Spleen (tissue), 11 donors: ENCODE measurements at regions not wholly inside any gene's neighbourhood (a gene's known extent, or its start where the extent isn't known, plus 50 kb on each side); places are given as distances from the start of the nearest gene placed in this dataset.

ENCODE experiments used
- DNase-seq: peaks from one replicate; pipeline ENCODE4 v3.0.0-alpha.2; 2020
- H3K27ac ChIP-seq, 8 donors: fragments of 200-600 bp; sonication (generic) in 7 of 8; 1 replicate in 4 of 8; 2 replicates in 4 of 8; pipeline versions ENCODE4 v1.5.0 to v1.8.0; 2016 to 2021; ENCODE audit warnings: inconsistent platforms in 4 of 8, mild to moderate bottlenecking in 4 of 8, moderate library complexity in 1 of 8
- H3K27me3 ChIP-seq, 7 donors: fragments of 200-600 bp; sonication (generic) in 6 of 7; replicated peaks in 1 of 7; 1 replicate in 4 of 7; 2 replicates in 3 of 7; pipeline versions ENCODE4 v1.5.0 to v1.8.0; 2016 to 2021; ENCODE audit warnings: inconsistent platforms in 3 of 7, mild to moderate bottlenecking in 1 of 7
- H3K36me3 ChIP-seq, 6 donors: fragments of 200-600 bp; sonication (generic) in 5 of 6; 1 replicate in 4 of 6; 2 replicates in 2 of 6; pipeline versions ENCODE4 v1.5.0 to v1.8.0; 2016 to 2021; ENCODE audit warnings: inconsistent platforms in 2 of 6
- H3K4me1 ChIP-seq, 6 donors: fragments of 200-600 bp; sonication (generic) in 5 of 6; 1 replicate in 3 of 6; 2 replicates in 3 of 6; pipeline versions ENCODE4 v1.5.0 to v1.8.0; 2016 to 2021; ENCODE audit warnings: inconsistent platforms in 3 of 6
- H3K4me3 ChIP-seq, 8 donors: fragments of 200-600 bp; sonication (generic) in 7 of 8; 1 replicate in 4 of 8; 2 replicates in 4 of 8; pipeline versions ENCODE4 v1.5.0 to v1.8.0; 2016 to 2021; ENCODE audit warnings: inconsistent platforms in 4 of 8, mild to moderate bottlenecking in 4 of 8, moderate library complexity in 2 of 8
- H3K9me3 ChIP-seq, 8 donors: fragments of 200-600 bp; sonication (generic) in 7 of 8; 1 replicate in 4 of 8; 2 replicates in 4 of 8; pipeline versions ENCODE4 v1.5.0 to v1.8.0; 2016 to 2021; ENCODE audit warnings: inconsistent platforms in 4 of 8
- POLR2A ChIP-seq, 3 donors: fragments of 450-650 bp; IDR thresholded peaks; one replicate each; pipeline ENCODE4 v1.5.1; 2017; ENCODE audit warnings: antibody characterized with exemption in 3 of 3, mild to moderate bottlenecking in 1 of 3
- POLR2AphosphoS5 ChIP-seq, 3 donors: sonication (generic); formaldehyde crosslinking; IDR thresholded peaks; one replicate each; pipeline ENCODE4 v1.5.1; 2017; ENCODE audit warnings: antibody characterized with exemption in 3 of 3
- WGBS, 5 donors: extraction: QIAGEN DNeasy Blood & Tissue Kit in 3 of 5; methylation state at CpG; one replicate each; pipeline versions ENCODE4 v1.1.5 to v1.1.7; 2013 to 2018; 5-methylcytosine and 5-hydroxymethylcytosine counted together
- intact Hi-C: fragments of 100-400 bp; cut with DNase I; formaldehyde crosslinking; loops from one replicate; pipeline ENCODE4 v1.15.0; 2023; ENCODE audit warnings: low total_unique reads
- TF ChIP-seq, protein P1 (sequence below), 11 experiments: fragments of 200-600 bp in 7 of 11; fragments of 450-650 bp in 4 of 11; sonication (generic) in 4 of 11; IDR thresholded peaks in 8 of 11; conservative IDR thresholded peaks in 3 of 11; 1 replicate in 7 of 11; 2 replicates in 4 of 11; pipeline versions ENCODE4 v1.4.0 to v1.8.0; 2016 to 2021; ENCODE audit warnings: antibody characterized with exemption in 11 of 11, inconsistent platforms in 4 of 11, mild to moderate bottlenecking in 1 of 11
- donor health status: healthy with polysubstance abuse.
- donor health status: DM: no; HTN: no; CAD: no; lungs with moderate emphysema.
- donor health status: DM: no; HTN: no; CAD: no.
- donor health status: Bipolar disorder and iron deficiency.
- donor health status: healthy.
- donor health status: DM: no; HTN: no; CAD: no.
- donor health status: DM: yes; HTN: yes; CAD: no.

DNA sequence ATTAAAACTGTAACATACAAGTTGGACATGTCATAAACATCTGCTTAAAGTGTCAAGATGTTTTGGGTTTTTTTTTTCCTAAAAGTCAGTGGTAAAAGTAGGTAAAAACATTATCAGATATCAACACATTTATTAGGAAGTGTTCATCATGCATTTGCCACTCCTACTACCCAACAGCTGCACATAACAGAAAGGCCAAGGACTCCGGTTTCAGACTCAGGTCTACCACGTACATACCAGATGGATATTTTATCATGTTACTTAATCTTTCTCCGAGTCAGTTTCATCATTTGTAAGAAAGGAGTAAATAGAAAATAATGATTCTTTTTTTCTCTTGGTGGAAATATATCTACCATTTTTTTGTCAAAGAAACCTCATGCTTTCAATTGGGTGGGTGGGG, 192.3 kb downstream of the UBE2E3 start:
- WGBS, 5 donors, result 79 to 87% (median 86%) methylated on average over 3 of the region's 3 CpGs
- Histone ChIP-seq H3K9me3 (peaks cover 0 to 6% (median 0%) of the 10 kb centered on the region in 8 donors), H3K27ac (no peak overlapping the region), H3K4me1 (no peaks in the 10 kb centered on the region), H3K27me3 (no peaks in the 10 kb centered on the region), H3K4me3 (no peak overlapping the region), H3K36me3 (no peaks in the 10 kb centered on the region)
- intact Hi-C loops, result no loop called here
- TF ChIP-seq POLR2A (IDR thresholded peaks at IDR 0.05), result no peak
- no peak for TF ChIP-seq POLR2AphosphoS5 (IDR thresholded peaks at IDR 0.05)
- TF ChIP-seq, protein P1, sequence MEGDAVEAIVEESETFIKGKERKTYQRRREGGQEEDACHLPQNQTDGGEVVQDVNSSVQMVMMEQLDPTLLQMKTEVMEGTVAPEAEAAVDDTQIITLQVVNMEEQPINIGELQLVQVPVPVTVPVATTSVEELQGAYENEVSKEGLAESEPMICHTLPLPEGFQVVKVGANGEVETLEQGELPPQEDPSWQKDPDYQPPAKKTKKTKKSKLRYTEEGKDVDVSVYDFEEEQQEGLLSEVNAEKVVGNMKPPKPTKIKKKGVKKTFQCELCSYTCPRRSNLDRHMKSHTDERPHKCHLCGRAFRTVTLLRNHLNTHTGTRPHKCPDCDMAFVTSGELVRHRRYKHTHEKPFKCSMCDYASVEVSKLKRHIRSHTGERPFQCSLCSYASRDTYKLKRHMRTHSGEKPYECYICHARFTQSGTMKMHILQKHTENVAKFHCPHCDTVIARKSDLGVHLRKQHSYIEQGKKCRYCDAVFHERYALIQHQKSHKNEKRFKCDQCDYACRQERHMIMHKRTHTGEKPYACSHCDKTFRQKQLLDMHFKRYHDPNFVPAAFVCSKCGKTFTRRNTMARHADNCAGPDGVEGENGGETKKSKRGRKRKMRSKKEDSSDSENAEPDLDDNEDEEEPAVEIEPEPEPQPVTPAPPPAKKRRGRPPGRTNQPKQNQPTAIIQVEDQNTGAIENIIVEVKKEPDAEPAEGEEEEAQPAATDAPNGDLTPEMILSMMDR (IDR thresholded peaks at IDR 0.05 in 8 of 11, conservative IDR thresholded peaks at IDR 0.05 in 3 of 11), result no peak
- DNase-seq, result no peak

DNA sequence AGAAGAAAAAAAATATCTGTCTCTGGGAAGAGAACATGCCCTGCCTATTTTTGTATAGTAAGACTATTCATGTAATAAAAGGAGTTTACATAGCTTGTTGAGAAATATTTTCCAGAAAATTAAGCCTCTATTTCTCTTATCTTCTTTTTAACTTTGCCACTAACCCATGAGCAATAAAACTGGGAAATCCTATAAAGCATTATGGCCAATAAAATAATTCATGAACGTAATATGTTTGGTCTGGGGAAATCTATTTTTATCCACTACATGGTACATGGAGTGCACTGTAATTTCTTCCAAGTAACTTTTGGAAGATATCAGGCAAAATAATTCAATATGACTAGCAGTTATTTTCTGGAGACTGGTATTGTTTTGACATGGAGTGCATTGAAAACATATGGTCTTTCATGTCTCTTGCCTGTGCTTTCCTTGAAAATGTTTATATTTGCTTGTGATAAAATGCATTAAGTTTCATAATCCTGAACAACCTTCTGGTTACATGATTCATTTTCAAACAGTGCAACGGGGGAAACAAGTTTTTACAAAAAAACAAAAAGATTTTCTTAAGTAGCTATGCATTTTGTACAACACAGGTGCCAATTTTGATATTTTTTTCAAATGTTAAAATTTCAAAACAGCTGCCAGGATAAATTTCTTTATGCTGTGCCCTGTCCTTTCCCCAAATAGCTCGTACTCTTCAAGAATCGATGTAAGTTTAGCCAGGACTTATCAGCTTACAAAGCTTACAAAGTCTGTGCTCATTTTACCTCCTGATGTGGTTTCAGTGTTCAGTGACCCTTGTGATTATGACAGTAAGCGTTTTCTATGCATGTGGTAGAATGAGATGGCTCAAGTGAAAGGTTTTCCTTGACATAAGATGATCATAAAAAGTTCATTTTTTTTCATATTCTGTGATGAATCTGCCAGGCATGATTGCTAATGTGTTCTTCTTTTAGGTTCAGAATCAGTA, 194.5 kb downstream of the UBE2E3 start:
- Histone ChIP-seq H3K4me1 (no peaks in the 10 kb centered on the region), H3K4me3 (no peak overlapping the region), H3K36me3 (no peaks in the 10 kb centered on the region), H3K9me3 (no peaks in the 10 kb centered on the region), H3K27me3 (no peaks in the 10 kb centered on the region), H3K27ac (no peak overlapping the region)
- no peak for DNase-seq
- intact Hi-C loops, result no loop called here
- WGBS, 5 donors, result 44 to 68% (median 59%) methylated on average over 5 of the region's 5 CpGs
- no peak for TF ChIP-seq POLR2AphosphoS5 (IDR thresholded peaks at IDR 0.05)
- no peak for TF ChIP-seq POLR2A (IDR thresholded peaks at IDR 0.05)
- TF ChIP-seq, protein P1 (IDR thresholded peaks at IDR 0.05 in 8 of 11, conservative IDR thresholded peaks at IDR 0.05 in 3 of 11), result no peak

DNA sequence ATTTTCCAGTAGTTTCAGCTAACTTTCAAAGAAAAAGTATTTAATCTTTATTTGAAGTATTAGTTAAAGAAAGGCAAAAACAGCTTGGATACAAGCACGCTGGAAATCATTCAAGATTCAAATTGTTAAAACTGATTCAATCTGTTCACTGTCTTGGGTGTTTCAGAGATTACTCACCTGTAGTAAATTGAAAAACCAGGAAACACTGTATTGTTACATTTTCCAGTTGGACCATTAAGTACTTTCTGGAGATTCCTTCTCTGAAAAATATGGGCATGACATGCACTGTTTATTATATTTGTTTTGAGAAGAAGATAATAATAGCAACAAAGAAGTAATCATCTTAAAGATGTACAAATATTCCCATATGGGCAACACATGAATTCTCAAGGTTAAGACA, 196.1 kb downstream of the UBE2E3 start:
- Histone ChIP-seq H3K36me3 (no peaks in the 10 kb centered on the region), H3K4me1 (no peaks in the 10 kb centered on the region), H3K9me3 (no peaks in the 10 kb centered on the region), H3K4me3 (no peak overlapping the region), H3K27ac (no peak overlapping the region), H3K27me3 (no peaks in the 10 kb centered on the region)
- no peak for DNase-seq
- intact Hi-C loops, result no loop called here
- TF ChIP-seq POLR2A (IDR thresholded peaks at IDR 0.05) (no peak), POLR2AphosphoS5 (IDR thresholded peaks at IDR 0.05) (no peak)
- TF ChIP-seq, protein P1 (IDR thresholded peaks at IDR 0.05 in 8 of 11, conservative IDR thresholded peaks at IDR 0.05 in 3 of 11), result no peak
- WGBS, 5 donors, result 85 to 89% (median 86%) methylated on average over 1 of the region's 1 CpG

DNA sequence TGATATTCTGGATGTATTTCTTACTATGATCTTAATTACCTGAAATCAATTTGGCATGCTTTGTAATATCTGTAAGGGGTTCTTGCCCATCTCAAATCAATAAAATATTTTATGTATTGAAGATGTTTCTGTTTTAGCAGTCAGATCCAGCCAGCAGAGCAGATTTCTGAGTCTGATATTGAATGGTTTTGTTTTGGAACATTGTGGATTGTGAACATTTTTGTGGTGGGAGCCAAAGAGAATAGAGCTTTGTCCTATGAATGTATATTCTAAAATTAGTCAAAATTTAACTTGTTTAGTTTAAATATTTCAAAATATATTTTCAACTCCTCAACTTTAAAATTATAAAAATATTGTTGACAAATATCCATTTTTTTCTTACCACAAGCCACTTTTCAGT, 197.0 kb downstream of the UBE2E3 start:
- no peaks in the 10 kb centered on the region for H3K27me3 ChIP-seq
- TF ChIP-seq, protein P1 (IDR thresholded peaks at IDR 0.05 in 8 of 11, conservative IDR thresholded peaks at IDR 0.05 in 3 of 11), result no peak
- TF ChIP-seq POLR2A (IDR thresholded peaks at IDR 0.05) (no peak), POLR2AphosphoS5 (IDR thresholded peaks at IDR 0.05) (no peak)
- intact Hi-C loops, result no loop called here
- no peaks in the 10 kb centered on the region for H3K4me1 ChIP-seq
- DNase-seq, result no peak
- no peaks in the 10 kb centered on the region for H3K36me3 ChIP-seq
- H3K27ac ChIP-seq, result no peak overlapping the region
- H3K4me3 ChIP-seq, result no peak overlapping the region
- H3K9me3 ChIP-seq, result no peaks in the 10 kb centered on the region
